Mesenchymal stem cell (in vitro differentiated cells and primary cell): ENCODE measurements at regions not wholly inside any gene's neighbourhood (a gene's known extent, or its start where the extent isn't known, plus 50 kb on each side); places are given as distances from the start of the nearest gene placed in this dataset.

Experiments
- DNase-seq: peaks from one replicate; pipeline ENCODE4 v3.0.0-alpha.2; 2013
- H2AFZ ChIP-seq: one replicate; pipeline ENCODE4 v1.6.1; 2013; ENCODE audit warnings: low read depth, mild to moderate bottlenecking, control low read depth, inconsistent platforms, low read length, moderate library complexity
- H2AK5ac ChIP-seq: 2 replicates; pipeline ENCODE4 v1.6.1; 2013; ENCODE audit warnings: low read length, moderate library complexity, mild to moderate bottlenecking, inconsistent platforms; ENCODE audit not compliant: severe bottlenecking
- H2BK120ac ChIP-seq: one replicate; pipeline ENCODE4 v1.6.1; 2013; ENCODE audit warnings: low read depth, mild to moderate bottlenecking, inconsistent platforms, low read length, moderate library complexity
- H2BK12ac ChIP-seq, 2 experiments: one replicate each; pipeline ENCODE4 v1.6.1; 2013; ENCODE audit warnings: inconsistent platforms in 2 of 2, low read length in 2 of 2, mild to moderate bottlenecking in 2 of 2, moderate library complexity in 2 of 2, control low read depth in 1 of 2
- H2BK15ac ChIP-seq: one replicate; pipeline ENCODE4 v1.6.1; 2013; ENCODE audit warnings: mild to moderate bottlenecking, low read depth, inconsistent platforms; ENCODE audit not compliant: poor library complexity, severe bottlenecking
- H2BK5ac ChIP-seq: 2 replicates; pipeline ENCODE4 v1.6.1; 2013; ENCODE audit warnings: low read depth, mild to moderate bottlenecking, low read length, control low read depth, inconsistent platforms; ENCODE audit not compliant: poor library complexity, severe bottlenecking
- H3K14ac ChIP-seq, 2 experiments: one replicate each; pipeline ENCODE4 v1.6.1; 2013; ENCODE audit warnings: inconsistent platforms in 2 of 2, low read length in 2 of 2, control low read depth in 1 of 2, mild to moderate bottlenecking in 1 of 2, moderate library complexity in 1 of 2
- H3K18ac ChIP-seq, 2 experiments: one replicate each; pipeline ENCODE4 v1.6.1; 2013; ENCODE audit warnings: inconsistent platforms in 2 of 2, low read length in 2 of 2, control low read depth in 1 of 2, low read depth in 1 of 2, mild to moderate bottlenecking in 1 of 2
- H3K23ac ChIP-seq, 2 experiments: one replicate each; pipeline ENCODE4 v1.6.1; 2013; ENCODE audit warnings: inconsistent platforms in 2 of 2, low read length in 2 of 2, mild to moderate bottlenecking in 2 of 2, moderate library complexity in 2 of 2, control low read depth in 1 of 2
- H3K27ac ChIP-seq: 2 replicates; pipeline ENCODE4 v1.5.1; 2013; ENCODE audit warnings: mild to moderate bottlenecking, moderate library complexity, low read length, control low read depth, inconsistent platforms; ENCODE audit not compliant: poor library complexity, severe bottlenecking
- H3K27me3 ChIP-seq, 2 experiments: 2 replicates each; pipeline versions ENCODE4 v1.6.1 to v1.7.0; 2013; ENCODE audit warnings: low read length in 2 of 2, mild to moderate bottlenecking in 2 of 2, moderate library complexity in 2 of 2, control low read depth in 1 of 2, inconsistent platforms in 1 of 2; ENCODE audit not compliant: control insufficient read depth in 1 of 2, insufficient read depth in 1 of 2
- H3K36me3 ChIP-seq, 2 experiments: 2 replicates each; pipeline versions ENCODE4 v1.6.1 to v1.7.0; 2013; ENCODE audit warnings: low read length in 2 of 2, control low read depth in 1 of 2, inconsistent platforms in 1 of 2, low read depth in 1 of 2, mild to moderate bottlenecking in 1 of 2; ENCODE audit not compliant: insufficient read depth in 2 of 2, control insufficient read depth in 1 of 2
- H3K4ac ChIP-seq, 2 experiments: one replicate each; pipeline ENCODE4 v1.6.1; 2013; ENCODE audit warnings: inconsistent platforms in 2 of 2, low read length in 2 of 2, mild to moderate bottlenecking in 2 of 2, moderate library complexity in 2 of 2, control low read depth in 1 of 2, low read depth in 1 of 2
- H3K4me1 ChIP-seq: 2 replicates; pipeline ENCODE4 v1.6.1; 2013; ENCODE audit warnings: low read depth, low read length, control low read depth; ENCODE audit not compliant: control insufficient read depth, insufficient read depth
- H3K4me2 ChIP-seq: 2 replicates; pipeline ENCODE4 v1.6.1; 2013; ENCODE audit warnings: low read length, mild to moderate bottlenecking, inconsistent platforms; ENCODE audit not compliant: poor library complexity, severe bottlenecking
- H3K4me3 ChIP-seq, 2 experiments: 2 replicates each; pipeline versions ENCODE4 v1.5.1 to v1.7.0; 2013; ENCODE audit warnings: low read length in 2 of 2, mild to moderate bottlenecking in 2 of 2, control low read depth in 1 of 2, low read depth in 1 of 2; ENCODE audit not compliant: insufficient read depth in 1 of 2
- H3K79me1 ChIP-seq: replicated peaks from 2 replicates; pipeline ENCODE4 v1.6.1; 2013; ENCODE audit warnings: mild to moderate bottlenecking, control low read depth, low read length, inconsistent platforms; ENCODE audit not compliant: poor library complexity, severe bottlenecking
- H3K9ac ChIP-seq: 2 replicates; pipeline ENCODE4 v1.7.0; 2013; ENCODE audit warnings: mild to moderate bottlenecking, low read length, moderate library complexity
- H3K9me3 ChIP-seq: 2 replicates; pipeline ENCODE4 v1.7.0; 2013; ENCODE audit warnings: mild to moderate bottlenecking, low read length; ENCODE audit not compliant: control insufficient read depth
- H4K8ac ChIP-seq: one replicate; pipeline ENCODE4 v1.6.1; 2013; ENCODE audit warnings: inconsistent platforms, mild to moderate bottlenecking, low read length, moderate library complexity
- H4K91ac ChIP-seq: one replicate; pipeline ENCODE4 v1.6.1; 2013; ENCODE audit warnings: mild to moderate bottlenecking, low read length, inconsistent platforms
- WGBS: methylation state at CpG from one replicate; pipeline ENCODE4 v1.1.7; 2013; ENCODE audit warnings: mixed read lengths; 5-methylcytosine and 5-hydroxymethylcytosine counted together

DNA sequence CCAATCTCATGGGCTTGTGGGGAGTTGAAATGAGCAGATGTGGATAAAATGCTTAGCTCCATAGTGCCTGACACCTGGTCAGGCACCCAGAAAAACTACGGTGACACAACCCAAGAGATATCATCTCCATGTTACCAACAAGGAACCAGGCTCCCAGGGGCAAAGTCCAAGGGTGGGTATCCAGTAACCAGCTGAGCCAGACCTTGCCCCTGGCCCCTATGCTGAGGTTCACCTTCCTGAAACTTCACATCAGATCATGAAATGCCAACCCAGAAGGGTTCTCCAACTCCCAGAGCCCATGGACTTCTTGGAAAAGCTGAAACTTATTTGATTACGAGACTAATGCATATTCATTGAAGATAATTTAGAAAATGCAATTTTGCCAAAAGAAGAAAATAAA is 141.8 kb upstream of the KCNG1 start:
- Histone ChIP-seq H2AFZ (no peak overlapping the region), H3K27me3 (peaks cover 50 to 76% of the 10 kb centered on the region in 2 experiments), H3K79me1 (no peaks in the 10 kb centered on the region), H3K14ac (no peak overlapping the region), H2BK5ac (no peak overlapping the region), H3K4ac (no peak overlapping the region), H3K36me3 (no peaks in the 10 kb centered on the region), H3K27ac (no peak overlapping the region), H2BK120ac (no peak overlapping the region), H3K9ac (no peak overlapping the region), H4K91ac (no peak overlapping the region), H3K18ac (no peak overlapping the region), H3K23ac (peak overlapping the region in 1 of 2 experiments; percentile 29), H3K9me3 (peaks cover 10% of the 10 kb centered on the region), H4K8ac (no peak overlapping the region), H3K4me1 (no peaks in the 10 kb centered on the region), H2BK15ac (no peak overlapping the region), H3K4me2 (no peak overlapping the region), H2AK5ac (no peak overlapping the region), H2BK12ac (no peak overlapping the region), H3K4me3 (no peak overlapping the region)
- DNase-seq, result no peak
- WGBS, result 100% methylated on average over 1 of the region's 2 CpGs

DNA sequence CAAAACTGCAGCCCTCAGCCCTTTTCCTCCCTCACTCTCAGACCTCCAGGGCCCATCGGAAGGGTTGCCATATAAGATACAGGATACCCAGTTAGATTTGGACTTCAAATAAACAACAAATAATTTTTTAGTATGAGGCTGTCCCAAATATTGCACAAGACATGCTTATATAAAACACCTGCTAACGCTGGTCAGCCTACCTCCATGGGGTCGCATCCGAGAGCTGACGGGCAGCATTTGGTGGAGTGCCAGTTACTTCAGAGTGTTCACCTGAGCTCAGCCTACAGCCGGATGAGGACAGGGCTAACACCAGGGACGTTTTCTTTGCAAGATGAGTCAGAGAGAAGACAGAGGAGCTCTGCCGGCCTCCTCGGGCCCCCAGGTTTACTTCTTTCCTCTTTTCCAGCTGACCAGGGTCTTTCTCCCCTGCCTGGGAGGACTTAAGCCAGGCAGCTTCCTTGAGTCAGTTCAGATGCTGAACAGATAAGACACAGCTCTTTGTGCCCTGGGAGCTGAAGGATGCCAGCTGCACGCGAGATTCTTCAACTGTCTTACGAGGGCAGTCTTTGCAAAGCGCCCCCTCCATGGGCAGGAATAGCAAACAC is 141.2 kb upstream of the KCNG1 start:
- Histone ChIP-seq H3K4ac (no peak overlapping the region), H3K4me3 (no peak overlapping the region), H4K8ac (no peak overlapping the region), H2AFZ (no peak overlapping the region), H3K4me1 (no peaks in the 10 kb centered on the region), H3K9ac (no peak overlapping the region), H3K36me3 (no peaks in the 10 kb centered on the region), H3K23ac (no peak overlapping the region), H2BK15ac (no peak overlapping the region), H3K4me2 (no peak overlapping the region), H3K27ac (no peak overlapping the region), H4K91ac (no peak overlapping the region), H2BK5ac (no peak overlapping the region), H3K9me3 (peaks cover 10% of the 10 kb centered on the region), H3K18ac (no peak overlapping the region), H3K14ac (no peak overlapping the region), H2AK5ac (no peak overlapping the region), H2BK12ac (no peak overlapping the region), H3K79me1 (no peaks in the 10 kb centered on the region), H3K27me3 (peaks cover 53 to 76% of the 10 kb centered on the region in 2 experiments), H2BK120ac (no peak overlapping the region)
- no peak for DNase-seq
- WGBS, result 76% methylated on average over 12 of the region's 13 CpGs

DNA sequence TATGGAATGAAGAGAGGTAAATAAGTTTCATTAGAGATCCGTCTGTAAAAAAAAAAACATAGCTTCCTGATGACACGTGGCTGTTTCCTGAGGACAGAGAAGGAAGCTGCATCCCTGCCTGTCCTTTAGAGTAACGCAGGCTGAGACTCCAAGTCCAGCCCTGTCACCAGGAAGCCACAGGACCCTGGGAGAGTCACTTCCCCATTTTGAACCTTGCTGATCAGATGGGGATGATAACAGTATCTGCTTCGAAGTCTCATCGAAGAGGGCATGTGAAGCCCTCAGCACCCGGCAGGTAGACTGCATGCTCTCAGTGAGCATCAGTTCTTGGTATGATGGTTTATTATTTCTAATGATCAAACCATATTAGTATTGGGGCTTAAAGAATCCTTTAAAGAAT is 139.1 kb upstream of the KCNG1 start:
- no peak overlapping the region for H2BK12ac ChIP-seq
- no peak overlapping the region for H3K18ac ChIP-seq
- H3K4ac ChIP-seq, result no peak overlapping the region
- no peak overlapping the region for H4K8ac ChIP-seq
- H3K4me1 ChIP-seq, result no peaks in the 10 kb centered on the region
- no peak overlapping the region for H3K23ac ChIP-seq
- 84% methylated on average over 5 of the region's 6 CpGs for WGBS
- no peak overlapping the region for H2BK5ac ChIP-seq
- H3K27me3 ChIP-seq, result peaks cover 67 to 91% of the 10 kb centered on the region in 2 experiments
- no peak overlapping the region for H3K4me3 ChIP-seq
- H3K14ac ChIP-seq, result no peak overlapping the region
- no peaks in the 10 kb centered on the region for H3K36me3 ChIP-seq
- peaks cover 10% of the 10 kb centered on the region for H3K9me3 ChIP-seq
- H2BK15ac ChIP-seq, result no peak overlapping the region
- no peaks in the 10 kb centered on the region for H3K79me1 ChIP-seq
- no peak overlapping the region for H3K9ac ChIP-seq
- no peak overlapping the region for H3K27ac ChIP-seq
- H2AK5ac ChIP-seq, result no peak overlapping the region
- H2AFZ ChIP-seq, result no peak overlapping the region
- H3K4me2 ChIP-seq, result no peak overlapping the region
- H4K91ac ChIP-seq, result no peak overlapping the region
- no peak for DNase-seq
- H2BK120ac ChIP-seq, result no peak overlapping the region

DNA sequence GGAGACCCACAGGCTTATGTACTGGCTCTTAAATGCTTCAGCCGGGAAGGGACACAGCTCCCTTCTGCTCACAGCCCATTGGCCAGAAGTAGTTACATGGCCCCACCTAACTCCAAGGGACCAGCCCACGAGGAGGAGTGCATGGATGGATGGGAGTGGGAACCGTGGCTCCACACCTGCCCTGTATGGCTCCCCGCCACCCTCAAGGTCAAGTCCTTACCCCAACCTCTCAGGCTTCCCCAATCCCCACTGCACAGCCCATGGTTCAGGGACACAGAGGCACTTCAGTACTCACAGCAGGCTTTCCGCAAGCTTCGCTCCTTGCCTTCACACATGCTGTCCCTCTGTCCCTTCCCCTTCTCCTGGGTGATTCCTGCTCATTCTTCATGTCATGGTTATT is 137.9 kb upstream of the KCNG1 start:
- no peak overlapping the region for H2BK12ac ChIP-seq
- H3K36me3 ChIP-seq, result no peaks in the 10 kb centered on the region
- H3K27ac ChIP-seq, result no peak overlapping the region
- no peak for DNase-seq
- no peak overlapping the region for H3K18ac ChIP-seq
- H3K27me3 ChIP-seq, result peaks cover 76 to 90% of the 10 kb centered on the region in 2 experiments
- H4K8ac ChIP-seq, result no peak overlapping the region
- H2BK15ac ChIP-seq, result peak overlapping the region; percentile 12
- H4K91ac ChIP-seq, result no peak overlapping the region
- H3K23ac ChIP-seq, result no peak overlapping the region
- no peak overlapping the region for H3K14ac ChIP-seq
- H2AFZ ChIP-seq, result no peak overlapping the region
- WGBS, result 73% methylated on average over 4 of the region's 6 CpGs
- H3K9ac ChIP-seq, result no peak overlapping the region
- peaks cover 10% of the 10 kb centered on the region for H3K9me3 ChIP-seq
- no peaks in the 10 kb centered on the region for H3K4me1 ChIP-seq
- H2BK120ac ChIP-seq, result no peak overlapping the region
- no peak overlapping the region for H2AK5ac ChIP-seq
- H3K79me1 ChIP-seq, result no peaks in the 10 kb centered on the region
- H3K4ac ChIP-seq, result no peak overlapping the region
- no peak overlapping the region for H2BK5ac ChIP-seq
- no peak overlapping the region for H3K4me2 ChIP-seq
- no peak overlapping the region for H3K4me3 ChIP-seq
